Neural crest cell (in vitro differentiated cells): ENCODE measurements at regions not wholly inside any gene's neighbourhood (a gene's known extent, or its start where the extent isn't known, plus 50 kb on each side); places are given as distances from the start of the nearest gene placed in this dataset.
"Not testable (repeated sequence)": the region's sequence is repeated elsewhere in the genome, so short reads cannot be mapped to it uniquely, and the experiment has no call there.

ENCODE experiments used
- DNase-seq: peaks from one replicate; pipeline ENCODE4 v3.0.0; 2021; ENCODE audit warnings: low read depth, mixed read lengths, low spot score
- H3K27ac Mint-ChIP-seq: one replicate; pipeline ENCODE4 v1.8.0; 2021; ENCODE audit warnings: mild to moderate bottlenecking, mixed read lengths; ENCODE audit not compliant: unreplicated experiment
- H3K27me3 Mint-ChIP-seq: 2 replicates; pipeline ENCODE4 v1.8.0; 2021; ENCODE audit warnings: low read depth, mild to moderate bottlenecking, mixed read lengths
- H3K36me3 Mint-ChIP-seq: 2 replicates; pipeline ENCODE4 v1.8.0; 2021; ENCODE audit warnings: low read depth, mild to moderate bottlenecking, mixed read lengths
- H3K4me1 Mint-ChIP-seq: 2 replicates; pipeline ENCODE4 v1.8.0; 2021; ENCODE audit warnings: mixed read lengths
- H3K4me3 Mint-ChIP-seq: one replicate; pipeline ENCODE4 v1.8.0; 2021; ENCODE audit warnings: mild to moderate bottlenecking, mixed read lengths
- H3K9me3 Mint-ChIP-seq: 2 replicates; pipeline ENCODE4 v1.8.0; 2021; ENCODE audit warnings: mixed read lengths
- TF ChIP-seq, protein P1 (sequence below): fragments of 200-600 bp; sonication (generic); conservative IDR thresholded peaks from 2 replicates; pipeline ENCODE4 v1.5.0; 2021; ENCODE audit warnings: antibody characterized with exemption, mild to moderate bottlenecking

DNA sequence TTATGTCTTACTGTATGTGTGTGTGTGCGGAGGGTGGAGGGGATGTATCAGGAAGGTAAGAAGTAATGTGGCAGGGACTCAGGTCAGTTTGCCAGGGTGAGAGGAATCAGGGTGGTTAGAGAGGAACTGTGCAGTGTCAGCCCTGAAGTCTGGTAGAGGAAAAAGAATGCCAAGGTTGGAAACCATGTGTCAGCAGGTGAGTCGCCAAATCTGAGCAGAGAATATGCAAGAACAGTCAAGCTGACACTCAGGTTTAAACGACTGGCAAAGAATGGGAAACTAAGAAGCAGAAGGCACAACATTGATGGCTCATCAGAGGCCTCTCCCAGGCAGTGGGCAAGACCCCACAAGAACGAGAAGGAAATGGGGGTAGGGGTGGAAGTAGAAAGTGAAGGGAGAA, 107.5 kb upstream of the TBX18 start:
- no peaks in the 10 kb centered on the region for H3K4me1 Mint-ChIP-seq
- H3K4me3 Mint-ChIP-seq = no peak overlapping the region
- TF ChIP-seq, protein P1, sequence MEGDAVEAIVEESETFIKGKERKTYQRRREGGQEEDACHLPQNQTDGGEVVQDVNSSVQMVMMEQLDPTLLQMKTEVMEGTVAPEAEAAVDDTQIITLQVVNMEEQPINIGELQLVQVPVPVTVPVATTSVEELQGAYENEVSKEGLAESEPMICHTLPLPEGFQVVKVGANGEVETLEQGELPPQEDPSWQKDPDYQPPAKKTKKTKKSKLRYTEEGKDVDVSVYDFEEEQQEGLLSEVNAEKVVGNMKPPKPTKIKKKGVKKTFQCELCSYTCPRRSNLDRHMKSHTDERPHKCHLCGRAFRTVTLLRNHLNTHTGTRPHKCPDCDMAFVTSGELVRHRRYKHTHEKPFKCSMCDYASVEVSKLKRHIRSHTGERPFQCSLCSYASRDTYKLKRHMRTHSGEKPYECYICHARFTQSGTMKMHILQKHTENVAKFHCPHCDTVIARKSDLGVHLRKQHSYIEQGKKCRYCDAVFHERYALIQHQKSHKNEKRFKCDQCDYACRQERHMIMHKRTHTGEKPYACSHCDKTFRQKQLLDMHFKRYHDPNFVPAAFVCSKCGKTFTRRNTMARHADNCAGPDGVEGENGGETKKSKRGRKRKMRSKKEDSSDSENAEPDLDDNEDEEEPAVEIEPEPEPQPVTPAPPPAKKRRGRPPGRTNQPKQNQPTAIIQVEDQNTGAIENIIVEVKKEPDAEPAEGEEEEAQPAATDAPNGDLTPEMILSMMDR = no peak
- peaks cover 10% of the 10 kb centered on the region for H3K27me3 Mint-ChIP-seq
- H3K9me3 Mint-ChIP-seq = no peaks in the 10 kb centered on the region
- no peaks in the 10 kb centered on the region for H3K36me3 Mint-ChIP-seq
- no peak for DNase-seq
- H3K27ac Mint-ChIP-seq = no peak overlapping the region

DNA sequence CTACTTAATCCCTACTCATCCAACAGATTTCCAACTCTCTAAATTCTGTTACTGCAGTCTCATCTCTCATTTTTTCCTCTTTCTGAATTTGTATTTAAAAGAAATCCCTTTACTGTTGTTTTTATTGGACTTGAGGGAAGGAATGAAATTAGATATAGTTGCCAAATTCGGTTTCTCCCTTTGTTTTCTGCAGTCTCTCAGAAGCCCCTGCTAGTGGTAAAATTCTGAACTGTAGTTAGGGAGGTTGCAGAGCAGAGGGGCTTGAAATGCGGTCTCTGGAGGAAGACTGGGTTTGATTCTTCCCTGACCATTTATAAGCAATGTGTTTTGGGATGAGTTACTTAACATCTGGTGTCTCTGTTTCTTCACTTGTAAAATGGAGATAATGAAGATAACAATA, 106.3 kb upstream of the TBX18 start:
- no peak for DNase-seq
- TF ChIP-seq, protein P1 = no peak
- no peaks in the 10 kb centered on the region for H3K9me3 Mint-ChIP-seq

DNA sequence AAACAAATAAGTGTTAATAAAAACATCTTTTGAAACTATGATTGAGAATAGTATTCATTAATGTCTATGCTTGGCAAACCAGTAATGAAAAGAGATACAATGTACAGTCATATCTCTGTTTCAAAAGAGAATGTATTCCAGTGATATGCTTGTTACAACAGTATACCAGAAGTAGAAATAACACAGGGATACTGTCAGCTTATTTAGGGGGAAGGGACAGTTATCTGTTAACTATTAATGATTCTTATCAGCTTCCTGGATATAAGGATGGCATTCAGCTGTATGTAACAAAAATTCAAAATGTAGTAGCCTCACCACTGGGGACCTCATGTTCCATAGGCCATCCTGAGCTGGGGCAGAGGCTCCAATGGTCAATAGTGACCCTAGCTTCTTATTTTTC, 103.8 kb upstream of the TBX18 start:
- Mint-ChIP-seq H3K36me3 (no peaks in the 10 kb centered on the region), H3K27ac (no peak overlapping the region), H3K4me1 (no peaks in the 10 kb centered on the region), H3K4me3 (no peak overlapping the region), H3K9me3 (no peaks in the 10 kb centered on the region), H3K27me3 (peaks cover 10% of the 10 kb centered on the region)
- TF ChIP-seq, protein P1 = no peak
- no peak for DNase-seq

More for the DNA sequence above, 106.3 kb upstream of the TBX18 start:
- peaks cover 10% of the 10 kb centered on the region for H3K27me3 Mint-ChIP-seq
- H3K4me3 Mint-ChIP-seq = no peak overlapping the region
- no peaks in the 10 kb centered on the region for H3K36me3 Mint-ChIP-seq
- no peaks in the 10 kb centered on the region for H3K4me1 Mint-ChIP-seq
- no peak overlapping the region for H3K27ac Mint-ChIP-seq

DNA sequence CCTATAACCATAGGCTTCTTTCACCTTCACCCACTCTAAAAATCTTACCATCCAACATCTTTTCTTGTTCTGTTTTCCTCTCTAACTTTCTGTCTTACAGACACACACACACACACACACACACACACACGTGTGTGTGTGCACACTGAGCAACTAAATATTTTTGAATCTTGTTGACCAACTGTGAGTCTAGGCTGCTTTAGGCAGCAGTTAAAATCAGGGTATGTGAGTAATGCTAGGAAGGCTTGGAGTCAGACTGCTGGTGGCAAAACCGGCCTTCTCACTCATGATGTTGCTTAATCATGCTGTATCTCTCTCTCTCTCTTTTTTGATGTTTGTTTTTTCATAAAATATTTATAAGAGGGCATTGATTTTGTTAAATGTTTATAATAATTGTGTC, 103.1 kb upstream of the TBX18 start:
- no peaks in the 10 kb centered on the region for H3K36me3 Mint-ChIP-seq
- H3K27me3 Mint-ChIP-seq = peaks cover 10% of the 10 kb centered on the region
- TF ChIP-seq, protein P1 = no peak
- H3K27ac Mint-ChIP-seq = no peak overlapping the region
- H3K4me1 Mint-ChIP-seq = no peaks in the 10 kb centered on the region
- no peak overlapping the region for H3K4me3 Mint-ChIP-seq
- no peaks in the 10 kb centered on the region for H3K9me3 Mint-ChIP-seq
- no peak for DNase-seq

DNA sequence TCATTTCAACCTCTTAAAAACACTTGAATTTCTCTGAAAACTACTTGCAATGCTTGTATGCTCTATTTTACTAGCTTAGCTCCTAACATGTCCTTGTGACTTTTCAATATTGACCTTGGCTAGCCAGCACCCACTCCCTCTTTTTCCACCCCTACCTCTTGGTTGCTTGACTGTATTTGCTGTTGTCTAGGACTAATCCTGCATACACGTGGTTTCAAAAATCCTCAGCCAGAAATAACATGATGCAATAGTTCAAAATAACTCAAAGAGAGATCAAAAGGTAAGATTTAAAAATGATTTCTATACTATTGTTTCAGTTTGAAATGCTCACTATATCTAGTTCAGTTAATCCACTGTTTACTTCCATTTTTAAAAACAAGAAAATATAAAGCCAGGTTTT, 102.3 kb upstream of the TBX18 start:
- H3K36me3 Mint-ChIP-seq = no peaks in the 10 kb centered on the region
- H3K27me3 Mint-ChIP-seq = peaks cover 6% of the 10 kb centered on the region
- H3K27ac Mint-ChIP-seq = no peak overlapping the region
- no peaks in the 10 kb centered on the region for H3K4me1 Mint-ChIP-seq
- TF ChIP-seq, protein P1 = no peak
- no peaks in the 10 kb centered on the region for H3K9me3 Mint-ChIP-seq
- H3K4me3 Mint-ChIP-seq = no peak overlapping the region
- DNase-seq = no peak

DNA sequence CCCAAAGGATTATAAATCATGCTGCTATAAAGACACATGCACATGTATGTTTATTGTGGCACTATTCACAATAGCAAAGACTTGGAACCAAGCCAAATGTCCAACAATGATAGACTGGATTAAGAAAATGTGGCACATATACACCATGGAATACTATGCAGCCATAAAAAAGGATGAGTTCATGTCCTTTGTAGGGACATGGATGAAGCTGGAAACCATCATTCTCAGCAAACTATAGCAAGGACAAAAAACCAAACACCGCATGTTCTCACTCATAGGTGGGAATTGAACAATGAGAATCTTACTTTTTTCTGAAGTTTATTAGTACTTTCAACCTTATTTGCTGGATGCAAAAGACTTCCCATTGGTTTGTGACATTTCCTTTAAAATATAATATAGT, 101.0 kb upstream of the TBX18 start:
- H3K9me3 Mint-ChIP-seq, H3K4me1 Mint-ChIP-seq, H3K36me3 Mint-ChIP-seq, H3K4me3 Mint-ChIP-seq, DNase-seq, H3K27me3 Mint-ChIP-seq, H3K27ac Mint-ChIP-seq: not testable (repeated sequence)
